ENCODE measurements at regions not wholly inside any gene's neighbourhood (a gene's known extent, or its start where the extent isn't known, plus 50 kb on each side); places are given as distances from the start of the nearest gene placed in this dataset.

GRCh38 chr12:85681333-85681732 lies 154.9 kb downstream of the RASSF9 start:
- CTCF ChIA-PET (ENCODE audit: low intra/inter-chr PET ratio, low total read pairs): no interaction called here
- H3K9ac ChIP-seq (ENCODE audit: insufficient read depth, low read depth, low read length): no peak overlapping the region
- intact Hi-C loops (cut with micrococcal nuclease; ENCODE audit: unreplicated experiment): no loop called here

More at GRCh38 chr12:85681333-85681732, 154.9 kb downstream of the RASSF9 start:
- in situ Hi-C loops (cut with HindIII; ENCODE audit: extremely low pct_ligation_motif_present, low pct_unique_long_range_greater_than_20kb): no loop called here
- TF ChIP-seq CEBPB (IDR thresholded peaks at IDR 0.05; ENCODE audit: borderline replicate concordance, low read depth, low read length) (no peak), CREB1 (IDR thresholded peaks at IDR 0.05) (no peak), CREB1 (CRISPR knock-in tag; IDR thresholded peaks at IDR 0.05) (no peak), ZNF549 (CRISPR knock-in tag; IDR thresholded peaks at IDR 0.05) (no peak), SOX6 (IDR thresholded peaks at IDR 0.05) (no peak), SOX6 (CRISPR knock-in tag; IDR thresholded peaks at IDR 0.05) (no peak), MNT (IDR thresholded peaks at IDR 0.05) (no peak), ZBTB7A (CRISPR knock-in tag; IDR thresholded peaks at IDR 0.05) (no peak), GMEB2 (CRISPR knock-in tag; IDR thresholded peaks at IDR 0.05; ENCODE audit: low read depth) (no peak), ZNF225 (CRISPR knock-in tag; IDR thresholded peaks at IDR 0.05) (no peak), MXD4 (CRISPR knock-in tag; IDR thresholded peaks at IDR 0.05) (no peak), ZNF747 (CRISPR knock-in tag; IDR thresholded peaks at IDR 0.05; ENCODE audit: borderline replicate concordance) (no peak), CCAR2 (optimal IDR thresholded peaks at IDR 0.05; ENCODE audit: low read depth, low read length) (no peak), ZNF382 (CRISPR knock-in tag; IDR thresholded peaks at IDR 0.05; ENCODE audit: borderline replicate concordance) (no peak), MIER2 (CRISPR knock-in tag; IDR thresholded peaks at IDR 0.05) (no peak), POLR2G (IDR thresholded peaks at IDR 0.05; ENCODE audit: low read depth, low read length) (no peak), SIN3A (IDR thresholded peaks at IDR 0.05; ENCODE audit: borderline replicate concordance, low read depth, low read length) (no peak), PHF8 (CRISPR knock-in tag; IDR thresholded peaks at IDR 0.05) (no peak), ZNF343 (CRISPR knock-in tag; IDR thresholded peaks at IDR 0.05) (no peak)
- TF ChIP-seq, protein P1, sequence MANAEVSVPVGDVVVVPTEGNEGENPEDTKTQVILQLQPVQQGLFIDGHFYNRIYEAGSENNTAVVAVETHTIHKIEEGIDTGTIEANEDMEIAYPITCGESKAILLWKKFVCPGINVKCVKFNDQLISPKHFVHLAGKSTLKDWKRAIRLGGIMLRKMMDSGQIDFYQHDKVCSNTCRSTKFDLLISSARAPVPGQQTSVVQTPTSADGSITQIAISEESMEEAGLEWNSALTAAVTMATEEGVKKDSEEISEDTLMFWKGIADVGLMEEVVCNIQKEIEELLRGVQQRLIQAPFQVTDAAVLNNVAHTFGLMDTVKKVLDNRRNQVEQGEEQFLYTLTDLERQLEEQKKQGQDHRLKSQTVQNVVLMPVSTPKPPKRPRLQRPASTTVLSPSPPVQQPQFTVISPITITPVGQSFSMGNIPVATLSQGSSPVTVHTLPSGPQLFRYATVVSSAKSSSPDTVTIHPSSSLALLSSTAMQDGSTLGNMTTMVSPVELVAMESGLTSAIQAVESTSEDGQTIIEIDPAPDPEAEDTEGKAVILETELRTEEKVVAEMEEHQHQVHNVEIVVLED (CRISPR knock-in tag; IDR thresholded peaks at IDR 0.05; ENCODE audit: borderline replicate concordance): no peak
- H3K79me2 ChIP-seq (ENCODE audit: insufficient read depth, low read length): no peaks in the 10 kb centered on the region
- H3K4me1 ChIP-seq (ENCODE audit: insufficient read depth, low read length): no peaks in the 10 kb centered on the region
- no peak for ATAC-seq
- FAIRE-seq: no peak
- H3K27ac ChIP-seq (ENCODE audit: extremely low read length, insufficient read depth, low read length): no peak overlapping the region
- H4K20me1 ChIP-seq (ENCODE audit: insufficient read depth, low read length): no peaks in the 10 kb centered on the region
- H3K9me3 ChIP-seq (ENCODE audit: low read length): no peaks in the 10 kb centered on the region
- H2AFZ ChIP-seq (ENCODE audit: low read length): no peak overlapping the region
- no peak overlapping the region for H3K4me3 ChIP-seq (replicated peaks in 1 of 3; ENCODE audit: insufficient read depth in 1 of 3, low read depth in 2 of 3, low read length in 3 of 3)
- BruUV-seq (replicated peaks): no TSS peak
- no peak for DNase-seq (ENCODE audit: low spot score)
- H3K36me3 ChIP-seq (replicated peaks in 1 of 2; ENCODE audit: control insufficient read depth in 1 of 2, insufficient read depth in 2 of 2, low read length in 2 of 2): no peaks in the 10 kb centered on the region
- H3K4me2 ChIP-seq (ENCODE audit: low read depth, low read length): no peak overlapping the region
- POLR2A ChIA-PET: no interaction called here
- H3K27me3 ChIP-seq (ENCODE audit: control insufficient read depth in 1 of 2, insufficient read depth in 2 of 2, low read length in 2 of 2): no peaks in the 10 kb centered on the region

All from HepG2 (cell line).